ENCODE measurements at regions not wholly inside any gene's neighbourhood (a gene's known extent, or its start where the extent isn't known, plus 50 kb on each side); places are given as distances from the start of the nearest gene placed in this dataset.
"Not testable (repeated sequence)": the region's sequence is repeated elsewhere in the genome, so short reads cannot be mapped to it uniquely, and the experiment has no call there.

DNA sequence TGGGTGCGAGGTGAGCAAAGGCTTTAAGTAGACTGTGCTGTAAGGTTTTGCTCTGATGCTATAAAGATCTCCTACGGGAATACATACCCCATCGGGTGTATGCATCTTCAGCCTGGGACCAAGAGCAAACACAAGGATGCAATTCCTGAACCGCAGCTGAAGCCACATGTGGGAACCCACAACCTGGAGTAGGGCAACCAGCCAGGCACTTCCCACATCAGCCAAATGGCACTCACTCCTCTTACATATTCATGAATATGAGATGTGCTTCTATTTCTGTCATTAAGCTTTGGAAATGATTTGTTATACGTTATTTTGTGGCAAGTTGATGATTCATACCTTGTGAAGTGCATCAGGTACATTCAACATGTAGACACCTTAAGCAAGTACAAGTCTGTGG, 619.2 kb downstream of the C6orf118 start:
- no peak for DNase-seq

DNA sequence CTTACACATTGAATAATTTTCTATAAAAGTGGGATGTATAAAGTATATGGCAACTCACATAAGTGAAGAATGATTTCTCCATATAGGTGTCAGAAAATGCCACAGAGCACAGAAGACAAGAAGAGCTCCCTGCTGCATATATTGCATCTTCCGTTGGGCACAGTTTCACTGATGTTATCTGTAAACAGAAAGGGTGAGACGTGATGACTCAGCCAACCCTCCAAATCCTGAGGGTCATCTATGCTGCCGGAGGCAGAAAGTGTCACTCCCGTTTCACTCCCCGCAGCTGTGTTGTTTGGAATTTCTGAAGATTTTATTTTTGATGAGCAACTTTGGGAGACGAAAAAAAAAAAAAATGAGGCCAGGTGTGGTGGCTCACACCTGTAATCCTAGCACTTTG, 644.1 kb downstream of the C6orf118 start:
- no peak for DNase-seq

DNA sequence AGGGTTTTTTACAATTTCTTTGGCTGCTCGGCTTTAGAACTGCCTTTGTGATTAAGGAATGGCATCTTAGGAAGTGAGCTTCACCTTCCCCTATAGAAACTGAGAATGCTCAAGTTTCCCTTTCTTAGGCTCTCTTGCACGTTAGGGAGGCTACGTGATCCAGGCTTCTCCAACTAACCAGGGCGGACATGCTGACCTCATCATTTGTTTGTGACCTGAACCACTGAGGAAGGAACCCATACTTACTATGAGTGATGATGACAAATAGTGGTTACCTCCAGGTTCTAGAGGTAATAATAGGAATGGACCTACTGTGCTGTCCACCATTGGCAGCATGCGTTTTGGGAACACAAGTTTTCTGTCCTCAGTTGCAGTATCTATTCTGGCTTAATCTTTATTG, 645.8 kb downstream of the C6orf118 start:
- no peak for DNase-seq

DNA sequence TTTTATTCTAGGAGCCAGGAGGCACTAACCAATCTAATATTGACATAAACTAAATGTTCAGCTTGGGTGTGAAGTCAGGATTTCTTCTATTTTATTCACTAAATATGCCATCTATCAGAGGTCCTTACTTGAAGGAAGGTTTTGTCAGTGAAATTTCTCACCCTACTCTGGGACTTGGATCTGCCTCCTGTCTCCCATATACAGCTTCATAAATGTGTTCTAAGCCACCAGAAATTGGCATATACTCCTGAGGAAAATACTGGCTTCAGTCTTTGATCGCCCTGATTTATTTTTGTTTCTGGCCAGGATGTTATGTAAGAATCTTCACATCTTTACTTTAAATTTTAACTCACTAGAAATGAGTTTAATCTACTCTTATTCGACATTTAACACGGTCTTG, 647.7 kb downstream of the C6orf118 start:
- DNase-seq, result no peak

DNA sequence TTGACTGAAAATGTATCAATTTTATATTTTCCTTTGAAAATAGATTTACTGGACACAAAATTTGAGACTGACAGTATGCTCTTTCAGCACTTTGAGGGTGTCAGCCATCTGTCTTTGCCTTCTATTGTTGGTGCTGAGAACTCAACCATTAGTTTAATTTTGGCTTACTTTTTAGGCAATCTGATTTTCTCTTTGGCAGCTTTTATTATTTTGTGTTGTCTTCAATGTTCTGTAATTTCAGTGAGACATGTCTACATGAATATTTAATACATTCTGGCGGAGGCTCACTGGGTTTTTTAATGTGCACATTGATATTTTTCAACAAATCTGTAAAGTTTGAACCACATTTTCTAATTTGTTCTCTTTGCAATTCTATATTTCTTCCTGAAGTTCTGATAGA, 648.6 kb downstream of the C6orf118 start:
- DNase-seq, result no peak

DNA sequence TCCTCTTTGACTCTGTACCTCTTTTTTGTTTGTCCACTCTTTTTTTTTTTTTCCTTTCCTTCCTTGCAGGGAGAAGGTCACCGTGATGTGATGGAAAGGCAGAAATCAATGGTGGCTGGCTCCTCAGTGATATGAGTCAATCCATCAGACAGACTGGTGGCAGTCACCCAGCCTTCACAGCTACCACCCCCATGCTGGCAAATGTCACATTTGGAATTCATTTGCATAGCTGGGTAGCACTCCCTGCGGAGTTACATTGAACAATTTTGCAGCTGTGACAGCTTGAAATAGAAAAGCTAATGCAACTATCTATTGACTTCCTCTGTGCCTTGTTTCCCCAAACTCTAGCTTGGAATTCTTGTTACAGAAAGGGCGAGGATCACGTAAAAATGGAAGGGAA, 668.4 kb downstream of the C6orf118 start:
- DNase-seq, result peak in 1 of 2 experiments; percentile 13

DNA sequence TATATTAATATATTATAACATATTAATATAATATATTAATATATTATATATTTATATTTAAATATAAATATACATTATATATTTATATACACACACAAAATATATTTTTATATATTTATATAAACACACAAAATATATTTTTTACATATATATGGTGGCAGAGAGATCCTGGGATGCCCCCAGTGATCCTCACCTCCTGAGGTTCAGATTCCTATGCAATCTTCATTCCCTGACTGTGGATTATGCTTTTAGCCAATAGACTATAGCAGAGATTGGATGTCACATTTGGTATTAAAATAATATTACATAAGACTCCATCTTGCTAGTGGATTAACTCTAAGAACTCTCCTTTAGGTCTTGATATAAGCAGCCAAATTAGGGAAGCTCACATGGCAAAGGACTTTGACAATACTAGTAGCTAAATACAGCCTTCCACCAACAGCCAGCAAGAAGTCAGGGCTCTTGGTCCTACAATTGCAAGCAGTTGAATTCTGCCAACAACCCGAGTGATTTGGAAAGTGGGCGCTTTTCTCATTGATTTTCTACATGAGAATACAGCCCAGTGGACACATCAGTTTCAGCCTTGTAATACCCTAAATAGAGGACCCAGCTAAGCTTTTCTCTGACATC, 681.0 kb downstream of the C6orf118 start:
- no peak for DNase-seq

DNA sequence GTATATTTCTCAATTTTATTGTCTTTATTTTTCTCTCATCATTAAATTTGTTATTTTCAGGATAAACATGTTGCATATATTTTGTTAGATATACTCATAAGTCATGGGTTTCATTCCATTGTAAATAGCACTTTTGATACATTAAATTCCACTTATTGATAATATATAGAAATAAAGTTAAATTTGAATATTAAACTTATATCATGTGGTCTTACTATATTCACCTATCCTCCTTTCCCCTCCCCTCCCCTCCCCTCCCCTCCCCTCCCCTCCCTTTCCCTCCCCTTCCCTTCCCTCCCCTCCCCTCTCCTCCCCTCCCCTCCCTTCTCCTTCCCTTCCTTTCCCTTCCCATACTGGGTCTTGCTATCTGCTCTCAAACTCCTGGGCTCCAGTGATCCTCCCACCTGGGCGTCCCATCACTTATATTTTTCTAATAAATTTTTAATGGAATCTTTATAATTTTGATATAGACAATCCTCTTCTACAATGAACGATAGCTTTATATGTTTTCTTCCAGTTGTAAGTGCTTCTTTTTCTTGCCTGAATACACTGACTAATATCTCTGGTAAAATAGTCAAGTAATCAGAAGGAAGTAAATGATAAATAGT, 692.4 kb downstream of the C6orf118 start:
- no peak for DNase-seq

DNA sequence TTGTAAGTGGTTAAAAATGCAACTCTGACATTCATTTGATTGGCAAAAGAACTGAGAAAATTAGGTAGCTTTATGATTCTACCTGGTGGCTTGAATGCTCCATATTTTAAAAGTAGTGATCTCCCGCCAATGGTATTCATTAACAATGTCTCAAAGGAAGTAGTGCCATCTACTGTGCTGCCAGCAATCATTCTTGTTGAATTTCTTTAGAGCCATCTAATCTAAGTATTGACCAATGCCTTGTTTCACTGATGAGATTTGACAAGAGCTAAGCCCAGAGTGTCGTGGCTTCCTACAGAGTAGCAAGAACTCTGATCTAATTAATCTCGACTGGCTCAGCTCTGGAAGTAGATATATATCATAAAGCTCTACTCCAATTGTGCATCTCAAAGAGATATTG, 696.7 kb downstream of the C6orf118 start:
- no peak for DNase-seq

DNA sequence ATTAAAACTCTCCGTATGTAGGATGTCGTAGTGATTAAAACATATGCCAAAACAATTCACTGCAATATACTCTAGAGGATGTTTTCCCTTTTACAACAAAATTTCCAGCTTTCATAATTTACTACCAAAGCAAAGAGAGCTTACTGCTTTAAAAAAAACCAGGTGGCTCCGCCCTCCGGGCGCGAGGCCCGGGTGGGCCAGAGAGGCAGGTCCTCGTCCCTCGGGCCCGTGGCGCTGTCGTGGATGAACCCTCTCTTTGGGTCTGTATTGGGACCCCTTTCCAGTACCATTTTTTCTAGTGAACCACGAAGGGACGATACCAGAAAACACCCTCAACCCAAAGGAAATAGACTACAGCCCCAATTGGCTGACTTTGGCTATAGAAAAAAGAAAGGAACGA, 698.5 kb downstream of the C6orf118 start:
- not testable (repeated sequence) for DNase-seq

DNA sequence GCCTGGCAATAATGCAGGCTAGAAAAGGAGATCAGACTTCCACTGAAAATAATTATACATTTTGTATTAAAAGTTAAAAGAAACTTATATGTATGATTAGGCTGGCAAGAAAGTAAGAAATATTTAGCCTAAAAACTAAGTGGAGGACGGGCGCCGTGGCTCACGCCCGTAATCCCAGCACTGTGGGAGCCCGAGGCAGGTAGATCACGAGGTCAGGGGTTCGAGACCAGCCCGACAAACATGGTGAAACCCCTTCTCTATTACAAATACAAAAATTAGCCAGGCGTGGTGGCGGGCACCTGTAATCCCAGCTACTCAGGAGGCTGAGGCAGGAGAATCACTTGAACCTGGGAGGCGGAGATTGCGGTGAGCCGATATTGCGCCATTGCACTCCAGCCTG, 707.0 kb downstream of the C6orf118 start:
- DNase-seq, result not testable (repeated sequence)

DNA sequence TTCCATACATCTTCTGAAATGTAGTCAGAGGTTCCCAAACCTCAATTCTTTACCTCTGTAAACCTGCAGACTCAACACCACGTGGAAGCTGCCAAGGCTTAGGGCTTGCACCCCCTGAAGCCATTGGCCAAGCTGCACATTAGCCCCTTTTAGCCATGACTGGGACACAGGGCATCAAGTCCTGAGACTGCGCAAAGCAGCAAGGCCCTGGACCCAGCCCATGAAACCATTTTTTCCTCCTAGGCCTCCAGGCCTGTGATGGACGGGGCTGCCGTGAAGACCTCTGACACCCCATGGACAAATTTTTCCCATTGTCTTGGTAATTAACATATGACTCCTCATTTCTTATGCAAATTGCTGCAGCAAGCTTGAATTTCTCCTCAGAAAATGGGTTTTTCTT, 727.8 kb downstream of the C6orf118 start:
- DNase-seq, result no peak

DNA sequence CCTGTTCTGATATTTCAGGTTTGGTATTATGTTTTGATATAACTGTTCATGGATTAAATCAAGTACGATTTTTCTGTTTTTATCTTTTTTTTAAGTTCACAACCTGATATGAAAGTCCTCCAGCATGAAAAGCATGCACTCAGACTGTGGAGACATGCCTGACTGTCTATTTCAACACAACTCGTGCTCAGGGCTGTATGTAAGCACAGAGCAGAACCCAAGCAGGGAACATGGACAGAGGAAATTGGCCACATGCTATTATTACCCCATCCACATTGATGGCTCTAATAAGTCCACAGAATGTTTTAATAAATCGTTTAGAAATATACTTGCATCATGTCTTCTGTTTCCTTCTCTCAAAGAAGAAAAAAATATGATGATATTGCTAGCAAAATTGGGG, 730.4 kb downstream of the C6orf118 start:
- no peak for DNase-seq

DNA sequence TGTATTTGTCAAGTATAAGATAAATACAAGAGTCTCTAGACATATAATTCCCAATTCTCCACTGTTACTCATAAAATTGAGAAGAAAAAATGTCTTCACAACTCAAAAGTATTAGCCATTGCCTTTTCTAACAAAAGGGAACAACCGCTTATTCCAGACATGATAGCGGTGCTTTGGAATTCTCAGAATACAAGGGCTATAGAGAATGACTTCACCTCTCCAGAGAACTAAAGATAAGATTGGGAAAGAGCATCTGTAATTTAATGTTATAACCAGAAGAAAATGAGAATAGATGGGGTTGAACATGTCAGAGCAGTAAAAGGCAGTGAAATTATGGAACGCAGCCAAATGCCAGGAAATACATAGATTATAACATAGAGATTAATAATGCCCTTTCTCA, 730.8 kb downstream of the C6orf118 start:
- no peak for DNase-seq

DNA sequence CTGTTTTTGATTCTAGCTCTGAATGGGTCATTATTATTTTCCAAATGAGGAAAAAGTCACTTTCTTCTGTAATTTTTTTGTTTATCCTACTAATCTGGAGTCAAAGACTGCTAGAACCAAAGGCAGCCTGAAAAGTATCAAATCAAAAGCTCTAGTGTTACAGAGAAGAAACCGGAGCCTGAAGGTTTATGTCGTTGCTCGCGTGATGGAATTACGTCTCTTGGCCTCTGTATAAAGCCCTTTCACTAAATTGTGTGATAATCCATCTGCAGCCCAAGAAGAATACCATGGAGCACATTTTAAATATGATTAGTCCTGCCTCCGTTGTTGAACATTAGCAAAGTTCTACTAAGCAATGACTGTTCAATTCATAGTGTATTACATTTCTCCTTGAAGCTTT, 738.6 kb downstream of the C6orf118 start:
- DNase-seq, result no peak

DNA sequence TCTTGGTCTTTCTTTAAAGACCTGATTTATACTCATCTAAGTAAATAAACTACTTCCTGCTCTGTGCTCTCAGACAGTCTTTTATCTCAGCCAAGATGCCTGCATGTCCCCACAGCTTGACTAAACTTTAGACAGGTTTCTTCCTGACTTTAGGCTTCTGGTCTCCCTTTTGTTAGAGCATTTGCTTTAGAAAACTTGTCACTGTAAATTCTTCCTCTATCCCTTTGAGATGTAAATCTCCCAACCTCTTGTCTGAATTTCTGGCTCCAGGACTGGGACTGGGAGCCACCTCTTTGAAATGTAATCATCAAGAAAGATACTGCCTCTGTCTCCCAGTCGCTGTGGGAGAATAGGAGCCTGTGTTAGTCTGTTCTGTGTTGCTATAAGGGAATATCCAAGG, 739.9 kb downstream of the C6orf118 start:
- no peak for DNase-seq

DNA sequence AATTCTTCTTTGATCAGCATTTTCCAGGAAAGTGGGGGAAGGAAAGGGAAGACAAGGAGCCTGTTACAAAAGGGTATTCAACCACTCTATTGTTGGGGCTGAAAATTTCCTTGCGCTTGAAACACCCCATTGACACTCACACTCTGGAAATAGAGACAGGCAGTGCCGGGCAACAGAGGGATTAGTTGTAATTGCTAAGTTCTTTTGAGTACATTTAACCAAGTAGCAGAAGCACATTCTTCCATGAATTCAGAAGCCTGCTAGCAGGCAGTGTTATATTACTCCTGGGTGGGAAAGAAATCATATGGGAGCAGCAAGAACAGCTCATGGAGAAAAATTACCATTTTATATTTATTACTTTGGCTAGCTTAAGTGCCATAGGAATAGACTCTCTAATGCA, 745.5 kb downstream of the C6orf118 start:
- no peak for DNase-seq

DNA sequence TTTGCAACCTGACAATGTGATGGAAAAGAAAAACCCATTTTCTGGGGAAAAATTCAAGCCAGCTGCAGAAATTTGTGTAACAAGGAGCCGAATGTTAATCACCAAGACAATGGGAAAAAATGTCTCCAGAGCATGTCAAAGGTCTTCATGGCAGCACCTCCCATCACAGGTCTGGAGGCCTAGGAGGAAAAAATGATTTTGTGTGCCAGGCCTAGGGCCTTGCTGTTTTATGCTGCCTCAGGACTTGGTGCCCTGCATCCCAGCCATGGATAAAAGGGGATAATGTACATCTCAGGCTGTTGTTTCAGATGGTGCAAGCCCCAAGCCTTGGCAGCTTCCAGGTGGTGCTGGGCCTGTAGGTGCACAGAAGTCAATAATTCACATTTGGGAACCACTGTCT, 747.7 kb downstream of the C6orf118 start:
- no peak for DNase-seq

DNA sequence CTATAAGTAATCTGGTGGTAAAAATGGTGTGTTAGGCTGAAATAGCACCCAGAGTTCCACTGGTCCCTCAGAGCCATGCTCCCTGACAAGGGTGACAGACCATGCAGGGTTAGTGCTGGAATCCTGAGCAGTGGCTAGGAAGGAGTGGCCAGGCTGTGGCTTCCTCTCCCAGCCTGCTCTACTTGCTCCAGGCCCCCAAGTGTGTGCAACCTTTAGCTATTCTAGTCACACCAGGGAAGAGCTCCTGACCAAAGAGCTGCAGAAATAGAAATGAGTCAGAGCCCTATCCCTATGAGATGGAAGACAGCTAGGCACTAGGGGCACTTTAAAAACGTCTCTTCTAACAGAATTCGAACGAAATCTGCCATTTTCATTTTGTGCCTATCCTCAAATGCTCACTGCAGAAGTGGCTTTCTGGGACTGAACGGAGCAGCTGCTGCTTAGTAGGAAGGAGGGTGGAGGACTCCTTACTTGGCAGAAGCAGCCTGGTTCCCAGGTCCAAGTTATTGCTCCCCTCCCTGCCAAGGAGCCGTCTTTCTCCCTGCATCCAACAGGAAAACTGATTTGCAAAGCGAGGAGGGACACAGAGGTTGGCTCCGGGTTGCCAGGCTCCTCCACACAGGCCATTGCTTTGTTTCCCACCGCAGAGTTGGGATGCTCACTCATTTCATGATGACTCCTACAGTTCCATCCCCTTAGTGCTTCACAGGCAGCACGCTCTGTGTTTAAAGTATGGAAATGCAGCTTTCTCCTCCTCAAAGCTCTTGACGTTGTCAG, 754.5 kb downstream of the C6orf118 start:
- DNase-seq, result no peak

DNA sequence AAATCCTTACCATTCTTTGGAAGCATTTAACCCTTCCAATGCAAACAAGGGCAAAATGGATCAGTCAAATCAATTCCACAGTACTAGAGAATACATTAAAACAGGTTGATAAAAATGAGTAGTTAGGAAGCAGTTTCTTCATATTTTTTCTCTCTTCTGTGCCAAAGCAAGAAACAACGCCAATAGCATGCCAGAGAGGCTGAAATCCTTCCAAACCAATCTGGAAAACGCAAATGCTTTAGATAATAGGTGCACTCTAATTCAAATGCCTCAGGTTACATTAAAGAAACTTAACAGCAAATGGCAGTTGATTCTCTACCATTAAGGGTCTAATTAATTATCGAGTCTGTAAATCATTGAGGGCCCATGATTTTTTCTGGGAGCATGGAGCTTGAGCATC, 755.2 kb downstream of the C6orf118 start:
- DNase-seq, result no peak

DNA sequence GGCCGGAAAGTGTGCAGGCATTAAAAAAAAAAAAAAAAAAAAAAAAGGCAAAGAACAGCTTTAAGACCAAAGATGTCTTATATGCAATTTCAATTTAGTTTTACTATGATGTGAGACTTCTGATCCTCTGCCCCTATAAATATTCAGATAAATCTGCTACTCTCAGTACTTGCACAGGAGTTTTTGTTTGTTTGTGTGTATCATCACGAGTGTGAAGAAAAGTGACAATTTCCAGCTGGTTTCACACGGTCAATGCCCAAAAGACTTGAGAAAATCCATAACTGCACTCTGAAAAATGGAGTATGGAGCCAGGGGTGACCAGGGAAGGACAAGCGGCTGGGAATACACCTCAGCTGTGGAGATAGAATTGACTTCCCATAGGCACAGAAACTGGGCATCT, 757.7 kb downstream of the C6orf118 start:
- no peak for DNase-seq

DNA sequence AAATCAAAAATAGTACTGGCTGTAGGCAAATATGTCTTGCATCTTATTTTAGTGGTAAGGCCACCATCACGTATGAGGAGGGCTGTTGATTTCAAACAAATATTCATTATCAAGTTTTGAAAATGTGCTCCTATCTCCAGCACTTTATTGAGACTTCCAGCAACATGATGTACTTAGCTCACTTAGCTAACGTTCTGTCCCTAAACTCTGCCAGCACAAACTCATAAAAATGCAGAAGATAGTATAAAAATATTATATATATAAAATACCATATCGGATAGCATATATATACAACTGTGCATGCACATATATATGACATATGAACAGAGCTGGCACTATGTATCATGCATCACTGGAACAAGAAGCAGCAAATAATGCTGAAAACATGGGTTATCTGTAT, 762.3 kb downstream of the C6orf118 start:
- no peak for DNase-seq

DNA sequence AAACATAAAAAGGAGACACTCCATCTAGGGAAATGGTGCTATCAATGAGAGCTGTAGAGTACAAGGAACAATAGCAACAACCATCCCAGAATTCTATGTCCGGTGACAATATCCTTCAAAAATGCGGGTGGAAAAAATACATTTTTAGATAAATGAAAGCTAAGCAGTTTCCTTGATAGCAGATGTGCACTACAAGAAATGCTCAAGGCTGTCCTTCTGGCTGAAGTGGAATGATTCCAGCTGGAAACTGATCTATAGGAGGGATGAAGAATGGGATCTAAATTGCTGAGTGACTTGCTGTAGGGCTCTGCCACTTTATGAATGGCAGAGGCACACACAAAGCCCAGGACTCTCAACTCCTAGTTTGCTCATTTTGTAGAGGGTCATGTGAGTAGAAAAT, 763.1 kb downstream of the C6orf118 start:
- DNase-seq, result no peak

DNA sequence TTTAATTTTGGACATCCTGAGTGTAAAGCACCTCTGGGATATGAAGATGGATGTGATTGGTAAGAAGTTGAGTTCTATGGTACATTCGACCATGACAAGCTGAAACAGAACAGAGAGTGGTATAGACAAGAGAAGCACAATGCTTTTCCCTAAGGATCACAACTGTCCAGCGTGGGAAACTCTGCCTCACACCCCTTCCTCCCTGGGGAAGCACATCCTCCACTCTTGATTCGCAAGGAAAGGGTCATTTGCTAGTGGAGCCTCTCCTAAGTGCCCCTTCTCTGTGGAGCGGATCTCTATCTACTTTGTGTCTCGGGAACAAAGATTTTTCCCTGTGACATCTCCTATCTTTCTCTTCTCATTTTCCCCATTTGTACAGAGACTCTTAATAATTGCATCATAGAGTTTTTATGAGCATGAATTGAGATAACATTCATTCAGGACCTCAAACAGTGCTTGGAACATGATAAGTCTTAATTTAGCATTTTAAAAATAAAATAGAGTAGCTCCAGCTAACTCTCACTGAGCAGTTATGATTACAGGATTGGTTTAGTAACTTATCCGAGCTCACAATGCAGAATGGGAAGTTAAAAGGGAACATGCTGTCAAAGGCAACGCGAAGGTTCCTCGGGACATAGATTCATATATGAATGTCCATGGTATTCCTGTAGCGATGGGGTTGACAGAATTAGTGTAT, 775.2 kb downstream of the C6orf118 start:
- no peak for DNase-seq

All from NCI-H2081 (cell line).